BJ (cell line): ENCODE measurements at regions not wholly inside any gene's neighbourhood (a gene's known extent, or its start where the extent isn't known, plus 50 kb on each side); places are given as distances from the start of the nearest gene placed in this dataset.

Experiments used
- CTCF ChIA-PET: fragments of 350-600 bp; formaldehyde crosslinking; extraction: SDS; loops from one replicate; lab custom pipeline; 2021; ENCODE audit warnings: antibody characterized with exemption, inconsistent platforms; lab: Yijun Ruan, JAX
- POLR2A ChIA-PET: fragments of 300-600 bp; sonication (Branson Sonifier 250); formaldehyde crosslinking; extraction: SDS; loops from one replicate; lab custom pipeline; 2021; ENCODE audit warnings: antibody characterized with exemption; lab: Charles Lee
- DNase-seq: peaks from one replicate; pipeline ENCODE4 v3.0.0-alpha.2; 2011; ENCODE audit warnings: low read depth
- H3K27me3 ChIP-seq: 2 replicates; pipeline ENCODE4 v1.6.0; 2011; ENCODE audit warnings: low read length; ENCODE audit not compliant: control insufficient read depth, insufficient read depth
- H3K36me3 ChIP-seq: 2 replicates; pipeline ENCODE4 v1.5.1; 2011; ENCODE audit warnings: low read length; ENCODE audit not compliant: control insufficient read depth, insufficient read depth
- H3K4me3 ChIP-seq: 2 replicates; pipeline ENCODE4 v1.5.1; 2011; ENCODE audit warnings: low read depth, mild to moderate bottlenecking, control low read depth, low read length
- CTCF ChIP-seq: IDR thresholded peaks from 2 replicates; pipeline ENCODE4 v1.5.1; 2011; ENCODE audit warnings: low read depth, mild to moderate bottlenecking, control low read depth, inconsistent platforms, low read length, moderate library complexity; ENCODE audit not compliant: insufficient read depth

- Histone ChIP-seq H3K27me3 (no peaks in the 10 kb centered on the region; the same call in 1 of the 2 replicates), H3K36me3 (no peaks in the 10 kb centered on the region), H3K4me3 (no peak overlapping the region)
- no peak for TF ChIP-seq CTCF
- no peak for DNase-seq
- POLR2A ChIA-PET = no interaction called here
- CTCF ChIA-PET = interaction anchor here (0.6 kb wide), 1 partner anchor 97 kb away, joined by 3 read pairs; no protein-coding TSS in a partner anchor
These were observed 360.7 kb upstream of the CAMK1G start for GRCh38 chr1:209222826-209223225.

- no peak for DNase-seq
- ChIA-PET CTCF (no interaction called here), POLR2A (no interaction called here)
- no peaks in the 10 kb centered on the region for H3K36me3 ChIP-seq
- H3K4me3 ChIP-seq = no peak overlapping the region
- TF ChIP-seq CTCF = no peak
- H3K27me3 ChIP-seq = no peaks in the 10 kb centered on the region; the same call in 1 of the 2 replicates
These were observed 359.7 kb upstream of the CAMK1G start for GRCh38 chr1:209223791-209224190.

- no peak for TF ChIP-seq CTCF
- ChIA-PET CTCF (no interaction called here), POLR2A (no interaction called here)
- Histone ChIP-seq H3K36me3 (no peaks in the 10 kb centered on the region), H3K27me3 (no peaks in the 10 kb centered on the region; the same call in 1 of the 2 replicates), H3K4me3 (no peak overlapping the region)
- DNase-seq = no peak
These were observed 358.6 kb upstream of the CAMK1G start for GRCh38 chr1:209224886-209225285.

- DNase-seq = no peak
- ChIA-PET POLR2A (no interaction called here), CTCF (no interaction called here)
- no peaks in the 10 kb centered on the region; the same call in 1 of the 2 replicates for H3K27me3 ChIP-seq
- H3K4me3 ChIP-seq = no peak overlapping the region
- H3K36me3 ChIP-seq = no peaks in the 10 kb centered on the region
- no peak for TF ChIP-seq CTCF
These were observed 356.3 kb upstream of the CAMK1G start for GRCh38 chr1:209227171-209227570.

GRCh38 chr1:209227941-209228340 is 355.6 kb upstream of the CAMK1G start:
- no peaks in the 10 kb centered on the region; the same call in 1 of the 2 replicates for H3K27me3 ChIP-seq
- POLR2A ChIA-PET = no interaction called here
- CTCF ChIA-PET = no interaction called here
- no peak for TF ChIP-seq CTCF
- DNase-seq = no peak
- H3K4me3 ChIP-seq = no peak overlapping the region
- no peaks in the 10 kb centered on the region for H3K36me3 ChIP-seq
